Mucosa of gallbladder (tissue), 1 donor: ENCODE measurements at regions not wholly inside any gene's neighbourhood (a gene's known extent, or its start where the extent isn't known, plus 50 kb on each side); places are given as distances from the start of the nearest gene placed in this dataset.

Experiments used
- DNase-seq: peaks from one replicate; pipeline ENCODE4 v3.0.0-alpha.2; 2020; ENCODE audit warnings: low spot score
- donor health status: DM: no; HTN: no; CAD: no.

DNA sequence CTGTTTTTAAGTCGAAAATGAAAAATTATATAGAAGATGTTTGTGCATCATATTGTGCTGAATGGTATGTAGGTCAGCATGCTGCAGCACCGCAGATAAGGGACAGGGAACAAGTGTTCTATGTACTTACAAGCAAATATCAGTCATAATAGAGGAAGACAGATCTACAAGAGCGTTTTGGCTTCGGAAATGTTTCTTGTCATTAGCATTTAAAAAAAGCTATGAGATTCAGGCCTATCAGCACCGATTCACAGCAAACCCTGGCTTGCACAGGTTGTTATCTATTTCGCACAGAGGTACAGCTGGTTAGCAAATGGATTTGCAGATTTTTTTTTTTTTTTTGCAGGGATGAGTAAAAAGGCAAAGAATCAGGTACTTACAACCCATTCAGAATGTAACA, 204.2 kb upstream of the TBC1D5 start:
- no peak for DNase-seq

DNA sequence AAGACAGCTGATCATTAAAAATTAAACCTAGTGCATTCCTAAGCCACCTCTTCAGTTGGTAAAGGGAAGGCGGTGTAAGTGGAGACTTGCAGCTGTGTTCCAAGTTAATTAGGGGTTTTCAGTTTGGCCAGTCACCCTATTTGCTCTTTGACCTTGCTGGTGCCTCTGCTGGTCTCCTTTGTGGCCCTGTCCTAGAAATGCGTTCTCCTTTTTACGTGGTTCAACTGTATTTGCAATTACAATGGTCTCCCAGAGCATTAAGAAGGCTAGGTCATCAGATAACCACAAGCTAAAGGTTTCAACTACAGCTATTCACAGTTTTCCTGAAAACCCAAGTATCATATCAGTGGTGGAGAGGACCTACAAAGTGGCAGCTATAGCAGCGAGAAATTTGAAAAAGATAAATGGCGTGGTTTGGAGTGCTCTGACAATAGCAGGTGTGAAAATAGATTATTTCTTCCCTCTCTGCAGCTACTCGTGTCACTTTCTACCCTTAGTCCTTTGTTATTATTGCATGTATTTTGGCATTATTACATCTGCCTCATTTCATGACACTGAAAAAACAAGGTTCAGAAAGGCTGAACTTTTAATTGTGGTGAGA, 203.5 kb upstream of the TBC1D5 start:
- no peak for DNase-seq

DNA sequence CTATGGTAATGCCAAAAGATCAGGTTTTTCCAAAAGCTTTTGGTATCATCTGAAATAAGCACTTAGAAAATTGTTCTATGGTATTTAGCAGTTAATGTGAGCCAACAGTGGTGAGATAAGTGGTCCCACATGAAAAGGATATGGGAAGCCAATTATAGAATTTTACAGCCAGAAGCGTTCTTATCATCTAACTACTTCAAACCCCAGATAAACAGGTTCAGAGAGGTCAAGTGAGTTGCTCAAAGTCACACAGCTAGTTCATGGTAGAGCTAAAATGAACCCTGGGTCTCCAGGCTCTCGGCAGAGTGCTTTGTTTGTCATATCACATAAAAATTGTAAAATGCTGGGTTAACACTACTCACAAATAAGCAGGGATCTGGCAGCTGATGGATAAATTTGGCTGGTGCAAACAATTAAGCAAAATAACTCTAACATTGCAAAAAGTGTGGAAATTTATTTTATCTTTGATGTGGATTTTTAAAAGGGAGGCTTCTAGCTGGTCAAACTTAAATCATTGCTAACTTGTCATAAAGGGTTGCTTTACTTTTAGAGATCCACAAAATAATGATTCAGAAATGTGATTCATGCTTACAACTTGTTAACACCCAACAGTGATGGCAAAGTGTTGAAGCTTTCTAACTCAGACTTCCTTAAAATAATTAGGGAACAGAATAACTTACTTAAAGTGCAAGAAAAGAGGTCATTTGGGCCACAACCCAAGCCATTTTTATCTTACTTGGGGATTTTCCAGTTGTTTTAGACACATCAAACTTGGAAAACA, 202.8 kb upstream of the TBC1D5 start:
- no peak for DNase-seq

GRCh38 chr3:17942856-17943255, 200.4 kb upstream of the TBC1D5 start:
- DNase-seq = no peak

- DNase-seq = no peak
These were observed 199.3 kb upstream of the TBC1D5 start for GRCh38 chr3:17941766-17942165.

DNA sequence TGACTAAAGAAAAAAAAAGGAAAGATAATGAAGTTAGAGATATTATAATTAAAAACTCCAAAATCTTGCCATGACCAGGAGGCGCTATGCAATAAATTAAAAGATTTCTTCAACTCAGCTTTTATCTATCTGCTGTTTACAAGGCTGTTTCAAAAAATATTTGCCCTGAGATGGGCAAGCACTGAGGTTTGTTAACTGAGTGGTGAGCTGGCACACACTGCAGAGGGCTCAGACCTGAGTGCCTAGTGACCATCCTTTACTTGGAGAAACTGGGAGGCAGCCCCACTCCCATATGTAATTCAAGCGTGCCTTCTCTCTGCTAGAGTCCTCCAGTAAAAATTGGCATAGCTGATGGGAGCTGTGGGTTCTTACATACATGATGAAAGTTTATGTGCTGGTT, 198.7 kb upstream of the TBC1D5 start:
- no peak for DNase-seq

GRCh38 chr3:17939157-17939556, 196.7 kb upstream of the TBC1D5 start:
- no peak for DNase-seq

- DNase-seq = no peak
These were observed 195.9 kb upstream of the TBC1D5 start for GRCh38 chr3:17938313-17938712.

- DNase-seq = no peak
These were observed 194.5 kb upstream of the TBC1D5 start for GRCh38 chr3:17936736-17937480.

- no peak for DNase-seq
These were observed 192.8 kb upstream of the TBC1D5 start for GRCh38 chr3:17935222-17935621.

GRCh38 chr3:17932136-17932771, 189.8 kb upstream of the TBC1D5 start:
- DNase-seq = no peak

GRCh38 chr3:17931131-17931530, 188.7 kb upstream of the TBC1D5 start:
- no peak for DNase-seq

DNA sequence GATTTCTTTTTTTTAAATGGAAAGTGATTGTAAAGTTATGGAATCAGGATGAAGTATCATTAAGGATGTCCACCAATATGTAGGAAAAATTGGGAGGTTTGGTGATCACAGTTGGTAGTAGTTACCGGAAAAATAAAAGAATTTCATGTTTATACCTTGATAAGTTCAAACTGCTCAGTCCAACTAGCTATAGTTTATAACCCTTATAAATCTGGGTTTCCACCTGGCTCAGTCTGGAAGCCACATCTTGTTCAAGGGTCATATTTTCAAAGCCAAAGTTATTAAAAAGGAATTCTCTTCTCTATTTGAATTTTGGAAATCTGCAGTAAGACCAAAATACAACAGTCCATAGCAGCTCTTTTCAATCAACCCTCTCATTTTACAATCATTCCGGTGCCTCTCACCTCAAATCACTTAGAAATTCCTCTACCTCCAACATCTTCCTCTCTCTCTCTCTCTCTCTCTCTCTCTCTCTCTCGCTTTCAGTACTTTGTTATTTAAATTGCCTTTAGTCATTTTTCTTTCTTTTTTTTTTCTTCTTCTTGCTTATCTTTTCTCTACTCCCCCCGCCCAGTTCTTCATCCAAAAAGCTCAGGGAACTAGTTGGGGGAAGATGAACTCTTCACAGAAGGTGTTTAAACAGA, 186.2 kb upstream of the TBC1D5 start:
- DNase-seq = no peak

GRCh38 chr3:17927036-17927435, 184.6 kb upstream of the TBC1D5 start:
- no peak for DNase-seq

DNA sequence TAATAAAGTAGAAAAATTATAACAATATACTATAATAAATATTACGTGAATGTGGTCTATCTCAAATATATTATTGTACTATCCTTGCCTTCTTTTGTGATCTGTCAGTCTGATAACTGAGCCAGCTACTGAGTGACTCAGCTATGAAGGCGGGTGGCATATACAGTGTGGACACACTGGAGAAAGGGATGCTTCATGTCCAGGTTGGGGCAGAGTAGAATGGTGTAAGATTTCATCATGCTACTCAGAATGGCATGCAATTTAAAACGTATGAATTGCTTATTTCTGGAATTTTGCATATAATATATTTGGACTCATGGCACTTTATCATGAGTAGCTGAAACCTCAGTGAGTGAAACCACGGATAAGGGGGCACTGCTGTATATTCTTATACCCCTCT, 172.9 kb upstream of the TBC1D5 start:
- no peak for DNase-seq

- DNase-seq = no peak
These were observed 170.9 kb upstream of the TBC1D5 start for GRCh38 chr3:17913359-17913758.

GRCh38 chr3:17911986-17912760, 169.7 kb upstream of the TBC1D5 start:
- no peak for DNase-seq

DNA sequence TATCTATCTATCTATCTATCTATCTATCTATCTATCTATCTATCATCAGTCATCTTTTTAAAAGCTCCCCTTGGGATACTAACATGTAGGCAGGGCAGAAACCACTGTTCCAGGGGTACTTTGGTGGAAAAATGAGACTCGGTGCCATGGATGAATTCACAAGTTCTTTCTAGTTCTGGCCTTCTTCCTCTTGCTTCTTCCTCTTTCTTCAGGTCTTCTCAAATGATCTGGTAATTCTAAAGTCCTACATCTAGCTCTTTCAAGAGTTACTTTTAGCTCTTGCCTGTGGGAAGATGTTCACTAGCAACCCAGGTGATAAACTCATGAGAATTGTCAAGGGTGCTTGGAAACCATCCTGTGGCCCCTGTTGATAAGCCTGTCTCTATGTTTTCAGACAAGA, 168.5 kb upstream of the TBC1D5 start:
- DNase-seq = no peak

GRCh38 chr3:17909714-17910113, 167.3 kb upstream of the TBC1D5 start:
- no peak for DNase-seq

DNA sequence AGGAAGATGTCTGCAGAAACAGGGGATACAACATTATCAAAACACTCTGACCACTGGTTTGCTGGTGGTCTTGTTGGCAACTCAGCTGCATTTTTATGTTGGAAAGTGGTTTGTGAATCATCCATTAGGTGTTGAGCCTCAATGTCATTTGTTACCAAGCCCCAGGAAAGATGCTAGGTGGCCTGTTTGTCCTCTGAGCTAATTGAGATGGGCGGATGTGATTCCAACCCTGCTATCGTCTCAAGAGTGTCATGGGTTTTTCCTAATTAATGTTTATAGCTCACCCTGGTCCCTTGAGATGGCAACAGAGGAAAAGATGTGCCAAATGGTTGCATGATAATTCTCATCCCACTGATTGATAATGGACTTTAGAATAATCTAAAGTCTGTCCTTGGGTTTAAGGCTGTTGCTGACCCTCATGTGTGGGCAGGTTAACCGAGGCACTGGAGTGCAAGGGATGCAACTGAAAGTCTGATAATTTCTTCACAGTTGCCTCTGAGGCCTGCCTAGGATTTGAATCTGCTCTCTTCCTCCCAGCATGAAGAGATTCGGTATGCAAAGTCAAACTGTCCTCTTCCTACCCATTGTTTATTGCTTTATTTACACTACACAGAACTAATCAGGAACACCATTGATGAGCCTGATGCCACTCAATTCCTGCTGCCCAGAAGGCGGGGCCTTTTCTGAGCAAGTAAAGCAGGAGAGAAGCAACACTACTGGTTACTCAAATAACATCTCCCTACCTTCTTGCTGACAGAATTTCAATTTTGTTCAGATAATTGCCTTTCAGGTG, 166.2 kb upstream of the TBC1D5 start:
- no peak for DNase-seq
